ENCODE measurements at regions not wholly inside any gene's neighbourhood (a gene's known extent, or its start where the extent isn't known, plus 50 kb on each side); places are given as distances from the start of the nearest gene placed in this dataset.

DNA sequence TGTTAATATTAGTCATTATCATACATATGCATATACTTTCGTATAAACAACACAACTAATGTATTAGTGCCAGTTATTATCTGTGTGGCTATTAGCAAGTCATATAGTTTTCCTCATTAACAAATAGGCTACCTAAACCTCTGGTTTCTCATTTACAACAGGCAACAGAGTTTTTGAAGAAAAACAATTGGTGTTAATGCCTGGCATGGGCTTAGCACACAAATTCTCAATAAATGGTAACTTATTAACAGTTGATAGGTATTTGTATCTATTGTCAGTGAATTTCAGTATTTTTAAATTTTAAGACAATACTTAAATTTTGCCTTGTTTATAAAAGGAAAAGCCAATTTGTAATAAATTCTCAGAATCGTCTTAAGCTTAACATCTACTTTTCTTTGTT is 182.5 kb downstream of the PMAIP1 start:
- no peaks in the 10 kb centered on the region for H4K20me1 ChIP-seq (ENCODE audit: low read depth)
- Mint-ChIP-seq H3K4me1 (peaks cover 10% of the 10 kb centered on the region), H3K27me3 (ENCODE audit: insufficient read depth, low read depth) (no peaks in the 10 kb centered on the region), H3K9me3 (peaks cover 12% of the 10 kb centered on the region), H3K27ac (no peak overlapping the region), H3K4me3 (no peak overlapping the region), H3K36me3 (no peaks in the 10 kb centered on the region)
- peaks cover 5% of the 10 kb centered on the region for H3K4me1 ChIP-seq
- H3K4me2 ChIP-seq: no peak overlapping the region
- H3K36me3 ChIP-seq: no peaks in the 10 kb centered on the region
- TF ChIP-seq, protein P1, sequence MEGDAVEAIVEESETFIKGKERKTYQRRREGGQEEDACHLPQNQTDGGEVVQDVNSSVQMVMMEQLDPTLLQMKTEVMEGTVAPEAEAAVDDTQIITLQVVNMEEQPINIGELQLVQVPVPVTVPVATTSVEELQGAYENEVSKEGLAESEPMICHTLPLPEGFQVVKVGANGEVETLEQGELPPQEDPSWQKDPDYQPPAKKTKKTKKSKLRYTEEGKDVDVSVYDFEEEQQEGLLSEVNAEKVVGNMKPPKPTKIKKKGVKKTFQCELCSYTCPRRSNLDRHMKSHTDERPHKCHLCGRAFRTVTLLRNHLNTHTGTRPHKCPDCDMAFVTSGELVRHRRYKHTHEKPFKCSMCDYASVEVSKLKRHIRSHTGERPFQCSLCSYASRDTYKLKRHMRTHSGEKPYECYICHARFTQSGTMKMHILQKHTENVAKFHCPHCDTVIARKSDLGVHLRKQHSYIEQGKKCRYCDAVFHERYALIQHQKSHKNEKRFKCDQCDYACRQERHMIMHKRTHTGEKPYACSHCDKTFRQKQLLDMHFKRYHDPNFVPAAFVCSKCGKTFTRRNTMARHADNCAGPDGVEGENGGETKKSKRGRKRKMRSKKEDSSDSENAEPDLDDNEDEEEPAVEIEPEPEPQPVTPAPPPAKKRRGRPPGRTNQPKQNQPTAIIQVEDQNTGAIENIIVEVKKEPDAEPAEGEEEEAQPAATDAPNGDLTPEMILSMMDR (IDR thresholded peaks at IDR 0.05): no peak
- TF ChIP-seq EZH2 (IDR thresholded peaks at IDR 0.05) (no peak), EZH2phosphoT487 (IDR thresholded peaks at IDR 0.05) (no peak)
- DNase-seq (ENCODE audit: low spot score): no peak
- H3K4me3 ChIP-seq: no peak overlapping the region
- H3K79me2 ChIP-seq (ENCODE audit: low read depth): no peaks in the 10 kb centered on the region
- H3K9ac ChIP-seq: no peak overlapping the region
- H3K27me3 ChIP-seq: no peaks in the 10 kb centered on the region
- H2AFZ ChIP-seq (replicated peaks): no peak overlapping the region
- H3K27ac ChIP-seq: no peak overlapping the region
- no peaks in the 10 kb centered on the region for H3K9me3 ChIP-seq (ENCODE audit: low read depth)
- no peaks in the 10 kb centered on the region for H3F3A ChIP-seq (ENCODE audit: low read depth)

DNA sequence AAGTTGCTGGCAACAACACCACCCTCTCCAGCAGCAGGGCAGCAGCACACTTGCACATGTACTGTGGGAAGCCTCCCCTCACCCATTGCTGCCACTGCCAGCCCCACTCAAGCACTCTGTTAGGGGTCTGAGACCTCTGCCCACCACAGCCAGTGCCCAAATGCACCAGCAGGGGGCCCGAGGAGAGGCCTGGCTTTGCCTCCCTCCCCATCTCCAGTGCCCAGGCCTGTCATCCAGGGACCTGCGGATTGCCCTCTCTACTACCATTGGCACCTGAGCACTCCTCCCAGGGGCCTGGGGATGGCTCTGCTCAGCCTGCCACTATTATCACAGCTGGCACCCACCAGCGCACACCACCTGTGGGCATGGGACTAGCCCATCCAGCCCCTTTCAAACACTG is 175.7 kb downstream of the PMAIP1 start:
- H3K9me3 ChIP-seq (ENCODE audit: low read depth): no peaks in the 10 kb centered on the region
- no peak overlapping the region for H3K27ac Mint-ChIP-seq

DNA sequence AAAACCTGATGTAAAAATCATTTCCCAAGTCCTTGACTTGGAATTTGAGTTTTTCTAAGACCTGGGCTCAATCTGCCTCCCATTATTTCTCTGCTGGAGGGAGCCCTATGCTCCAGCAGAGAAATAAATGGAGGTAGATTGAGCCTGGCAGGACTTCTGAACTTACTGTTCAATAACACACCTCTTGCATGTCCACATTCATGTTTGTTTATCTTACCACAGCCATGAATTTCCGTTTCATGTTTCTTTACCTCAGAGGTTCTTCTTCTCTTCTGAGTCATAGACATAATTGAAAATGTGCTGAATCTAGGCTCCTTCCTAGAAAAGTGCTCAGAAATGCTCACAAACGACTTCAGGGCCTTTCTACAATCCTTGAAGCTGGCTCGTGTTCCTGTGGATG is 170.8 kb downstream of the PMAIP1 start:
- Mint-ChIP-seq H3K4me1 (peaks cover 11% of the 10 kb centered on the region), H3K9me3 (peaks cover 12% of the 10 kb centered on the region), H3K27me3 (ENCODE audit: insufficient read depth, low read depth) (peaks cover 4% of the 10 kb centered on the region), H3K36me3 (no peaks in the 10 kb centered on the region), H3K4me3 (no peak overlapping the region), H3K27ac (no peak overlapping the region)
- peaks cover 14% of the 10 kb centered on the region for H3K4me1 ChIP-seq
- DNase-seq (ENCODE audit: low spot score): no peak
- H3K9ac ChIP-seq: no peak overlapping the region
- H3F3A ChIP-seq (ENCODE audit: low read depth): peaks cover 15% of the 10 kb centered on the region
- TF ChIP-seq EZH2 (IDR thresholded peaks at IDR 0.05) (no peak), EZH2phosphoT487 (IDR thresholded peaks at IDR 0.05) (no peak)
- TF ChIP-seq, protein P1 (IDR thresholded peaks at IDR 0.05): no peak
- H3K36me3 ChIP-seq: no peaks in the 10 kb centered on the region
- no peaks in the 10 kb centered on the region for H3K79me2 ChIP-seq (ENCODE audit: low read depth)
- H3K27me3 ChIP-seq: no peaks in the 10 kb centered on the region
- no peaks in the 10 kb centered on the region for H3K9me3 ChIP-seq (ENCODE audit: low read depth)
- H2AFZ ChIP-seq (replicated peaks): no peak overlapping the region
- no peak overlapping the region for H3K27ac ChIP-seq
- peaks cover 8% of the 10 kb centered on the region for H4K20me1 ChIP-seq (ENCODE audit: low read depth)
- H3K4me2 ChIP-seq: no peak overlapping the region
- H3K4me3 ChIP-seq: no peak overlapping the region

More for the DNA sequence above, 175.7 kb downstream of the PMAIP1 start:
- no peak overlapping the region for H3K4me3 ChIP-seq
- no peak overlapping the region for H3K27ac ChIP-seq
- no peaks in the 10 kb centered on the region for H3F3A ChIP-seq (ENCODE audit: low read depth)
- H3K27me3 Mint-ChIP-seq (ENCODE audit: insufficient read depth, low read depth): peaks cover 2% of the 10 kb centered on the region
- no peak overlapping the region for H2AFZ ChIP-seq (replicated peaks)
- H3K36me3 ChIP-seq: no peaks in the 10 kb centered on the region
- no peak overlapping the region for H3K9ac ChIP-seq
- H3K9me3 Mint-ChIP-seq: peaks cover 28% of the 10 kb centered on the region
- no peaks in the 10 kb centered on the region for H3K36me3 Mint-ChIP-seq
- H3K4me1 Mint-ChIP-seq: peaks cover 1% of the 10 kb centered on the region
- no peaks in the 10 kb centered on the region for H3K27me3 ChIP-seq
- H3K79me2 ChIP-seq (ENCODE audit: low read depth): no peaks in the 10 kb centered on the region
- DNase-seq (ENCODE audit: low spot score): no peak
- no peak for TF ChIP-seq EZH2phosphoT487 (IDR thresholded peaks at IDR 0.05)
- TF ChIP-seq, protein P1 (IDR thresholded peaks at IDR 0.05): no peak
- TF ChIP-seq EZH2 (IDR thresholded peaks at IDR 0.05): no peak
- no peak overlapping the region for H3K4me2 ChIP-seq
- H3K4me1 ChIP-seq: no peaks in the 10 kb centered on the region
- no peak overlapping the region for H3K4me3 Mint-ChIP-seq
- no peaks in the 10 kb centered on the region for H4K20me1 ChIP-seq (ENCODE audit: low read depth)
